OCI-LY7 (cell line): ENCODE measurements at regions not wholly inside any gene's neighbourhood (a gene's known extent, or its start where the extent isn't known, plus 50 kb on each side); places are given as distances from the start of the nearest gene placed in this dataset.

Experiments
- BruUV-seq: library from RNA; stranded (reverse); fragments of 400-500 nt; replicated peaks from 2 replicates; lab custom pipeline; 2021; lab: Mats Ljungman, UMichigan
- CTCF ChIA-PET: fragments of 300-600 bp; sonication (Branson Sonifier 250); formaldehyde crosslinking; loops from one replicate; lab custom pipeline; 2022; ENCODE audit warnings: antibody characterized with exemption; ENCODE audit not compliant: unreplicated experiment; lab: Charles Lee
- POLR2A ChIA-PET: fragments of 300-600 bp; sonication (Branson Sonifier 250); formaldehyde crosslinking; loops from one replicate; lab custom pipeline; 2022; ENCODE audit warnings: antibody characterized with exemption; lab: Charles Lee
- DNase-seq: peaks from one replicate; pipeline ENCODE4 v3.0.0-alpha.2; 2015; ENCODE audit warnings: low spot score
- H2AFZ ChIP-seq: fragments of 200-600 bp; sonication (generic), shearing (Covaris generic); 2 replicates; pipeline ENCODE4 v1.6.1; 2014; ENCODE audit warnings: mild to moderate bottlenecking, antibody characterized with exemption, low read length, moderate library complexity
- H3K27ac ChIP-seq: fragments of 200-600 bp; sonication (generic); 2 replicates; pipeline ENCODE4 v1.5.1; 2014; ENCODE audit warnings: mixed run types, low read depth, mild to moderate bottlenecking, moderate library complexity, low read length, inconsistent platforms; ENCODE audit not compliant: poor library complexity, severe bottlenecking
- H3K36me3 ChIP-seq: fragments of 200-600 bp; sonication (generic); 2 replicates; pipeline ENCODE4 v1.6.1; 2014; ENCODE audit warnings: mild to moderate bottlenecking, antibody characterized with exemption, low read length, moderate library complexity, mixed read lengths; ENCODE audit not compliant: insufficient read depth
- H3K4me1 ChIP-seq: fragments of 200-600 bp; sonication (generic); 2 replicates; pipeline ENCODE4 v1.5.1; 2014; ENCODE audit warnings: mild to moderate bottlenecking, low read length; ENCODE audit not compliant: insufficient read depth, poor library complexity, severe bottlenecking
- H3K4me2 ChIP-seq: fragments of 200-600 bp; sonication (generic); 2 replicates; pipeline ENCODE4 v1.6.1; 2014; ENCODE audit warnings: mild to moderate bottlenecking, low read length
- H3K4me3 ChIP-seq: fragments of 200-600 bp; sonication (generic); 2 replicates; pipeline ENCODE4 v1.5.1; 2014; ENCODE audit warnings: mild to moderate bottlenecking, low read depth, low read length; ENCODE audit not compliant: poor library complexity, severe bottlenecking
- H3K79me2 ChIP-seq: fragments of 200-600 bp; sonication (generic); 2 replicates; pipeline ENCODE4 v1.6.1; 2016; ENCODE audit warnings: low read depth, mild to moderate bottlenecking, low read length, moderate library complexity, mixed read lengths; ENCODE audit not compliant: insufficient read depth
- H3K9me2 ChIP-seq: fragments of 200-600 bp; sonication (generic); 2 replicates; pipeline ENCODE4 v1.6.1; 2016; ENCODE audit warnings: mild to moderate bottlenecking, low read length, mixed read lengths; ENCODE audit not compliant: insufficient read depth
- H3K9me3 ChIP-seq: fragments of 200-600 bp; sonication (generic); 2 replicates; pipeline ENCODE4 v1.6.1; 2014; ENCODE audit warnings: mild to moderate bottlenecking, mixed run types, low read length, mixed read lengths
- H4K20me1 ChIP-seq: fragments of 200-600 bp; sonication (generic); 2 replicates; pipeline ENCODE4 v1.6.1; 2014; ENCODE audit warnings: mild to moderate bottlenecking, antibody characterized with exemption, low read length, moderate library complexity, mixed read lengths; ENCODE audit not compliant: insufficient read depth
- CTCF ChIP-seq: fragments of 200-600 bp; sonication (generic); conservative IDR thresholded peaks from 2 replicates; pipeline ENCODE4 v1.5.1; 2014; ENCODE audit warnings: mild to moderate bottlenecking, antibody characterized with exemption, low read length, moderate library complexity, mixed read lengths
- EZH2phosphoT487 ChIP-seq: fragments of 200-600 bp; sonication (generic); IDR thresholded peaks from 2 replicates; pipeline ENCODE4 v1.6.1; 2018; ENCODE audit warnings: low read depth, borderline replicate concordance, mild to moderate bottlenecking, mixed run types, antibody characterized with exemption, low read length, moderate library complexity, mixed read lengths
- intact Hi-C: fragments of 100-400 bp; cut with micrococcal nuclease; formaldehyde crosslinking; loops from one replicate; pipeline ENCODE4 v1.10.0; 2022; ENCODE audit not compliant: unreplicated experiment

GRCh38 chr12:131273291-131273845, 319.7 kb downstream of the ADGRD1 start:
- no peak overlapping the region for H3K4me2 ChIP-seq
- ChIA-PET CTCF (no interaction called here), POLR2A (no interaction called here)
- no peaks in the 10 kb centered on the region for H3K36me3 ChIP-seq
- no peak overlapping the region for H2AFZ ChIP-seq
- no peaks in the 10 kb centered on the region for H3K9me3 ChIP-seq
- no peaks in the 10 kb centered on the region for H3K9me2 ChIP-seq
- no peak for TF ChIP-seq CTCF
- no peak for TF ChIP-seq EZH2phosphoT487
- H3K79me2 ChIP-seq = no peaks in the 10 kb centered on the region
- H4K20me1 ChIP-seq = no peaks in the 10 kb centered on the region
- BruUV-seq = no TSS peak
- H3K27ac ChIP-seq = no peak overlapping the region
- no peak overlapping the region for H3K4me3 ChIP-seq
- DNase-seq = no peak
- H3K4me1 ChIP-seq = no peaks in the 10 kb centered on the region
- intact Hi-C loops = no loop called here

GRCh38 chr12:131274061-131274460, 320.4 kb downstream of the ADGRD1 start:
- no peaks in the 10 kb centered on the region for H3K9me2 ChIP-seq
- H3K4me2 ChIP-seq = no peak overlapping the region
- no TSS peak for BruUV-seq
- no peaks in the 10 kb centered on the region for H3K4me1 ChIP-seq
- ChIA-PET POLR2A (no interaction called here), CTCF (no interaction called here)
- no peaks in the 10 kb centered on the region for H3K36me3 ChIP-seq
- H3K79me2 ChIP-seq = no peaks in the 10 kb centered on the region
- H3K4me3 ChIP-seq = no peak overlapping the region
- H3K27ac ChIP-seq = no peak overlapping the region
- intact Hi-C loops = no loop called here
- DNase-seq = no peak
- no peaks in the 10 kb centered on the region for H3K9me3 ChIP-seq
- no peak overlapping the region for H2AFZ ChIP-seq
- no peak for TF ChIP-seq EZH2phosphoT487
- no peak for TF ChIP-seq CTCF
- no peaks in the 10 kb centered on the region for H4K20me1 ChIP-seq

DNA sequence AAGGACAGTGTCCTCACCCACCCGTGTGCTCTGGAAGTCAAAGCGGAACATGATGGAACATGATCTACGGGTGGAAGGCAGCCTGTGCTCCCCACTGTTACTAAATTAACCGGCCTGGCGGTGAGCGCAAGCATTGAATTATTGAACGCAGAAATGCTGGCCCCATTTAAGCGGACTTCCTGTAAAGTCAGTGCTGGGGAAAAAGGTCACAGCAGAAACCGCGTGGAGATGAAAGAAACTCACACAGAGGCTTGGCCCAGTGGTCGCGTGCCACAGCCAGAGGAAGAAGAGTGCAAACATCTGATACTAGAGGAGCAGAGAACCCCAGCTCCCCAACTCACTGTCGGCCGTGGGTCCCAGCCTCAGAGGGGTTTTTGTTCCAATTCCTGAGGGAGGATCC, 321.2 kb downstream of the ADGRD1 start:
- H4K20me1 ChIP-seq = no peaks in the 10 kb centered on the region
- ChIA-PET POLR2A (no interaction called here), CTCF (no interaction called here)
- no peak overlapping the region for H3K27ac ChIP-seq
- H2AFZ ChIP-seq = no peak overlapping the region
- H3K4me2 ChIP-seq = no peak overlapping the region
- H3K4me1 ChIP-seq = no peaks in the 10 kb centered on the region
- intact Hi-C loops = no loop called here
- no peaks in the 10 kb centered on the region for H3K36me3 ChIP-seq
- TF ChIP-seq EZH2phosphoT487 = no peak
- no peak for DNase-seq
- H3K79me2 ChIP-seq = no peaks in the 10 kb centered on the region
- no peak overlapping the region for H3K4me3 ChIP-seq
- H3K9me3 ChIP-seq = no peaks in the 10 kb centered on the region
- BruUV-seq = no TSS peak
- H3K9me2 ChIP-seq = no peaks in the 10 kb centered on the region
